Loucy (cell line): ENCODE measurements at regions not wholly inside any gene's neighbourhood (a gene's known extent, or its start where the extent isn't known, plus 50 kb on each side); places are given as distances from the start of the nearest gene placed in this dataset.
A peak's percentile ranks its signal among the peaks of the same experiment; 100 is the strongest.

Experiments used
- H2AFZ ChIP-seq: fragments of 200-600 bp; sonication (generic); 2 replicates; pipeline ENCODE4 v1.6.0; 2016; ENCODE audit warnings: antibody characterized with exemption, mild to moderate bottlenecking, low read length, moderate library complexity
- H3F3A ChIP-seq: fragments of 200-600 bp; 2 replicates; pipeline ENCODE4 v1.6.0; 2016; ENCODE audit warnings: antibody characterized with exemption, low read depth, mild to moderate bottlenecking
- H3K27me3 ChIP-seq: fragments of 200-600 bp; sonication (generic); 2 replicates; pipeline ENCODE4 v1.6.1; 2014; ENCODE audit warnings: low read length, mild to moderate bottlenecking; ENCODE audit not compliant: insufficient read depth, poor library complexity, severe bottlenecking
- H3K36me3 ChIP-seq: fragments of 200-600 bp; sonication (generic); 2 replicates; pipeline ENCODE4 v1.6.1; 2016; ENCODE audit warnings: low read length; ENCODE audit not compliant: insufficient read depth
- H3K4me1 ChIP-seq: fragments of 200-600 bp; sonication (generic); 2 replicates; pipeline ENCODE4 v1.5.1; 2014; ENCODE audit warnings: low read length, mild to moderate bottlenecking; ENCODE audit not compliant: insufficient read depth, poor library complexity, severe bottlenecking
- H3K4me2 ChIP-seq: fragments of 200-600 bp; sonication (generic); 2 replicates; pipeline ENCODE4 v1.6.0; 2014; ENCODE audit warnings: antibody characterized with exemption, low read length, low read depth, mild to moderate bottlenecking; ENCODE audit not compliant: poor library complexity, severe bottlenecking
- H3K4me3 ChIP-seq: fragments of 200-600 bp; sonication (generic); 2 replicates; pipeline ENCODE4 v1.5.1; 2014; ENCODE audit warnings: low read length, mild to moderate bottlenecking, mixed read lengths; ENCODE audit not compliant: poor library complexity, severe bottlenecking
- H3K79me2 ChIP-seq: fragments of 200-600 bp; sonication (generic); 2 replicates; pipeline ENCODE4 v1.6.1; 2014; ENCODE audit warnings: low read length; ENCODE audit not compliant: insufficient read depth
- H3K9ac ChIP-seq: fragments of 200-600 bp; sonication (generic); 2 replicates; pipeline ENCODE4 v1.6.0; 2014; ENCODE audit warnings: mild to moderate bottlenecking, low read depth, low read length, moderate library complexity; ENCODE audit not compliant: poor library complexity, severe bottlenecking
- H3K9me2 ChIP-seq: fragments of 200-600 bp; sonication (generic); replicated peaks from 2 replicates; pipeline ENCODE4 v1.6.1; 2016; ENCODE audit warnings: low read depth, low read length, mixed read lengths
- H3K9me3 ChIP-seq: fragments of 200-600 bp; sonication (generic); 2 replicates; pipeline ENCODE4 v1.6.1; 2014; ENCODE audit warnings: mild to moderate bottlenecking, antibody characterized with exemption, low read length, low read depth; ENCODE audit not compliant: insufficient read depth
- H4K20me1 ChIP-seq: fragments of 200-600 bp; sonication (generic); 2 replicates; pipeline ENCODE4 v1.6.0; 2014; ENCODE audit warnings: antibody characterized with exemption, low read length, mild to moderate bottlenecking; ENCODE audit not compliant: insufficient read depth, poor library complexity, severe bottlenecking
- EZH2phosphoT487 ChIP-seq: fragments of 200-600 bp; IDR thresholded peaks from 2 replicates; pipeline ENCODE4 v1.6.1; 2018; ENCODE audit warnings: antibody characterized with exemption, mild to moderate bottlenecking, moderate library complexity, borderline replicate concordance
- TF ChIP-seq, protein P1 (sequence below): fragments of 200-600 bp; sonication (generic); conservative IDR thresholded peaks from 2 replicates; pipeline ENCODE4 v1.5.1; 2014; ENCODE audit warnings: mild to moderate bottlenecking, antibody characterized with exemption, low read length

- Histone ChIP-seq H3K4me2 (no peak overlapping the region), H3K9me2 (no peaks in the 10 kb centered on the region), H3K9me3 (no peaks in the 10 kb centered on the region), H3K4me3 (no peak overlapping the region), H3K9ac (no peak overlapping the region), H4K20me1 (no peaks in the 10 kb centered on the region), H3K36me3 (no peaks in the 10 kb centered on the region), H3K27me3 (no peaks in the 10 kb centered on the region), H3K79me2 (no peaks in the 10 kb centered on the region), H3F3A (no peaks in the 10 kb centered on the region), H3K4me1 (peaks cover 8% of the 10 kb centered on the region), H2AFZ (no peak overlapping the region)
- TF ChIP-seq, protein P1, sequence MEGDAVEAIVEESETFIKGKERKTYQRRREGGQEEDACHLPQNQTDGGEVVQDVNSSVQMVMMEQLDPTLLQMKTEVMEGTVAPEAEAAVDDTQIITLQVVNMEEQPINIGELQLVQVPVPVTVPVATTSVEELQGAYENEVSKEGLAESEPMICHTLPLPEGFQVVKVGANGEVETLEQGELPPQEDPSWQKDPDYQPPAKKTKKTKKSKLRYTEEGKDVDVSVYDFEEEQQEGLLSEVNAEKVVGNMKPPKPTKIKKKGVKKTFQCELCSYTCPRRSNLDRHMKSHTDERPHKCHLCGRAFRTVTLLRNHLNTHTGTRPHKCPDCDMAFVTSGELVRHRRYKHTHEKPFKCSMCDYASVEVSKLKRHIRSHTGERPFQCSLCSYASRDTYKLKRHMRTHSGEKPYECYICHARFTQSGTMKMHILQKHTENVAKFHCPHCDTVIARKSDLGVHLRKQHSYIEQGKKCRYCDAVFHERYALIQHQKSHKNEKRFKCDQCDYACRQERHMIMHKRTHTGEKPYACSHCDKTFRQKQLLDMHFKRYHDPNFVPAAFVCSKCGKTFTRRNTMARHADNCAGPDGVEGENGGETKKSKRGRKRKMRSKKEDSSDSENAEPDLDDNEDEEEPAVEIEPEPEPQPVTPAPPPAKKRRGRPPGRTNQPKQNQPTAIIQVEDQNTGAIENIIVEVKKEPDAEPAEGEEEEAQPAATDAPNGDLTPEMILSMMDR: no peak
- TF ChIP-seq EZH2phosphoT487: no peak
Observed at GRCh38 chr13:40337651-40338050, 328.8 kb downstream of the FOXO1 start.

- Histone ChIP-seq H3F3A (no peaks in the 10 kb centered on the region), H3K36me3 (no peaks in the 10 kb centered on the region), H3K4me3 (no peak overlapping the region), H3K9ac (no peak overlapping the region), H2AFZ (no peak overlapping the region), H4K20me1 (no peaks in the 10 kb centered on the region), H3K4me1 (peaks cover 8% of the 10 kb centered on the region), H3K9me2 (no peaks in the 10 kb centered on the region), H3K27me3 (no peaks in the 10 kb centered on the region), H3K79me2 (no peaks in the 10 kb centered on the region), H3K9me3 (no peaks in the 10 kb centered on the region), H3K4me2 (no peak overlapping the region)
- TF ChIP-seq, protein P1: no peak
- no peak for TF ChIP-seq EZH2phosphoT487
Observed at GRCh38 chr13:40338217-40338616, 328.2 kb downstream of the FOXO1 start.

DNA sequence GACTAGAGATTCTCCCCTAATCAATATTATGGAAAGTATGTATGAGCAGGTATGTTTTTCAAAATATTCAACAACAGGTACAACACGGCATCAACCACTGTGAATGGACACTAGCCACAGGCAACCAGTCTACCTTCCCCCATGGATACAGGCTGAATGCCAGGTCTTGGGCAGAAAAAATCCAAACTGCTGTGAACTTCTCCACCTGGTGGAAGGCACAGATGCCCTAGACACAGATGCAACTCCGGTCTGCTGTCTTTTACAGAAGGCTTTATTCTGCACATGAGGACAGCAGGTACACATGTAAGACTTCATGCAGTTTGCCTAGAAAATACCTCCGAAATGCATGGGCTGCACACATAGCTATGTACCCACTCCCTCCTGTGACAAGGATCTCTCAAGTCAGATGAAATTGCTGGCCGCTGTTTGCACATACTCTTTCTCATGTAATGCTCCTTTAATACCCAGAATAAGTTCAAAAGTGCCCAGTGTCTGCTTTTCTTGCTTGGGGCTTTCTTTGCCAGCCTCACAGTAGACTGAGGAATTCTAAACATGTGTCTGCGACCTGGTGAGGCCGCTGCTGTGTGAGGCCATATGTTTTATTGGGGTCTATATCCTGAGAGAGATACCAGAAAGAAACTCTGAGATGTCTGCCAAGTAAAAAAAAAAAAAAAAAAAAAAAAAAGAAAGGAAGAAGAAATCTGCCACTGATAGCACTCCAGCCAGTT, 325.9 kb downstream of the FOXO1 start:
- H3K4me3 ChIP-seq: no peak overlapping the region
- no peaks in the 10 kb centered on the region for H3K9me2 ChIP-seq
- peaks cover 8% of the 10 kb centered on the region for H3K4me1 ChIP-seq
- no peaks in the 10 kb centered on the region for H3K36me3 ChIP-seq
- H3F3A ChIP-seq: no peaks in the 10 kb centered on the region
- no peaks in the 10 kb centered on the region for H3K9me3 ChIP-seq
- no peak overlapping the region for H3K9ac ChIP-seq
- TF ChIP-seq, protein P1: peak; percentile 28
- no peak for TF ChIP-seq EZH2phosphoT487
- H3K27me3 ChIP-seq: peaks cover 7% of the 10 kb centered on the region
- no peak overlapping the region for H2AFZ ChIP-seq
- no peaks in the 10 kb centered on the region for H4K20me1 ChIP-seq
- no peaks in the 10 kb centered on the region for H3K79me2 ChIP-seq
- H3K4me2 ChIP-seq: no peak overlapping the region
